GM21529 (cell line): ENCODE measurements at regions not wholly inside any gene's neighbourhood (a gene's known extent, or its start where the extent isn't known, plus 50 kb on each side); places are given as distances from the start of the nearest gene placed in this dataset.
"Not testable (repeated sequence)": the region's sequence is repeated elsewhere in the genome, so short reads cannot be mapped to it uniquely, and the experiment has no call there.

Experiments used
- ATAC-seq: cut with Tn5 transposase; IDR thresholded peaks from one replicate; pipeline ENCODE4 v1.9.1; 2021; ENCODE audit not compliant: unreplicated experiment

DNA sequence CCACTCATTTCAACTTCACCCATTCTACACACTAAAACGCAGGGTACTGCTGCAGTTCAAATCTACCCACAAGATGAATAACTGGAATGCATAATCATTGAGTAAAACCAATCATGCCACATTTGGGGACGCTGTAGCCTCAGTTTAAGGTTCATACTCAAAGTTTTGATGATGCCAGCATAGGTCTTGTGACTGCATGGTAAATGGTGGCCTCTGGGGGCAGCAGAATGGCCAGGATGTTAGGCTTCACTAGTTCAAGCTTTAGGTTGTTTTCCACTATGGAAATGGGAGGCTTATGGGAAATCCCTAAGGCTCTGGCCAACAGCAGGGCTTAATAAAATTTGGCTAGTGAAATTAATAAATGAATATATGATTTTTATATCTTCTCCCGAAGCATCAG lies 104.3 kb upstream of the TSC22D2 start:
- ATAC-seq = no peak

DNA sequence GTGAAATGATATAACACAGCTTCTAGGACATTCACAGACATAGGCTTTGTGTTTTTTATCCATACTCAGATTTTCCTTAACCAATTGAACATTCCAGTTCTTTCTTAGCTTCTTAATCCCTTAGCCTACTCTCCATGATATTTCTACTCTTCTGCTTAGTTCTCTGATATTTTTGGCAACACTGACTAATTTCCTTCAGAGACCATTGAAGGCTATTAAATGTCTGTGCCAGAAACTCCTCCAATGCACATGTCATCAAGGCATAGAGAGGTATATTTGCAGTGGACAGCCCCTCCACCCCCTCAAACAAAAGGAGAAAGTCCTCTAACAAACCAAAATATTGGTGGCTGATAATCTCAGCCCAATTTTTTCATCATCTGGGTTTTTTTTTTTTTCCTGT lies 105.9 kb upstream of the TSC22D2 start:
- ATAC-seq = no peak

DNA sequence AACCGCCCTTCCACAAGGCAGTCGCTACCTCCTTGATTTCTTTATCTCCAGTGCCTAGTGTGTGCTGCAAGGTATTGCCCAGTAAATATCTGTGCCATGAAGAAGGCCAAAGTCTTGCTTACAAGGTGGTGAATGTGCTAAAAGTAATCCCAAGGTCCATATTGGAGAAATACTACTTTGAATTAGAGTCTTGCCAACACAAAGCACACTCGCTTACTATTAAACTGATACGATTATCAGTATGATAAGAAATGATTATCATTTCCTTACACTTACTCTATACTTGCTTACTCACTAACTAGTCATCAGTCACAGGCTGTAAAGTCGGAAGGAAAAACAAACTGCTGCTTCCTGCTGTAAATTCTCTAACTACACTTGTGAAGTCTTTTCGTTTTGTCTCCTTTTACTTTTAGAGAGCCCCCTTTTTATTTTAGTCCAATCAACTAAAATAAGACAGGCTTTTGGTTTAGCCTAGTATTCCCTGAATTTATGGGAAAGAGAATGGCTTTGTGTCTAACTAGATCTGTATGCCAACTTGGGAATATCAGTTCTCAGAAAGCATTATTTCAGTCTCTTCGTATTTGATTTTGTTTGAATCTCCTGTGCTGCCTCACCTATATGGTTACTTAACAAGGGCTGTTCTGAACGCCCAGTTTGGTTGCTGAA lies 107.1 kb upstream of the TSC22D2 start:
- ATAC-seq = no peak

DNA sequence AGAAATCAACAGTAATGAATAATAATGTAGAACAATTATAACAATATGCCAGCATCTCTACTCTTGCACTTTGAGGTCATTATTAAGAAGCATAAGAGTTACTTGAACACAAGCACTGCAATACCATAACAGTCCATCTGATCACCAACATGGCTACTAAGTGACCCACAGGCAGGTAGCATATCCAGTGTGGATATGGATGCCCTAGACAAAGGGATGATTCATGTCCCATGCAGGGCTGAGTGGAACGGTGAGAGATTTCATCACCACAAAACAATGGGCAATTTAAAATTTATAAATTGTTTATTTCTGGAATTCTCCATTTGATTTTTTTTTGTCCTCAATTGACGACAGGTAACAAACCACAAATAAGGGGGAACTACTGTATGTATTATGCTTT lies 107.7 kb upstream of the TSC22D2 start:
- ATAC-seq = no peak

DNA sequence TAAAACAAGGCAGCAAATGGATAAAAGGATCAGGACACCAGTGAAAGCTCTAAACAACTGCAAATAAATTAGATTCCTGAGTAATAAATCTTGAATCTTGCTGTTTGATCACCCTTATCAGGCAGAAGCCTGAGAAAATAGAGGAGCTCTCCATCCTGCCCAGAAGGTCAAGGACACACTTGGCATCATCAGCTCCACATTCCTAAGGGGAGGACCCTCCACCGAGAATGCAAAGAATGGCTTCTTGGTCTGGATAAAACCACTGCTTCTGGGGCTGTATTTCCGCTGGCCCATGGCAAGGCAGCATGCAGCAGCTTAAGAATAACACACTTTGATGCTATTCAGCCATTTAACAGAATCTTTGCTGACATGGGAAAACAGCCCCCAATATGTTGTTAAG lies 108.9 kb upstream of the TSC22D2 start:
- no peak for ATAC-seq

DNA sequence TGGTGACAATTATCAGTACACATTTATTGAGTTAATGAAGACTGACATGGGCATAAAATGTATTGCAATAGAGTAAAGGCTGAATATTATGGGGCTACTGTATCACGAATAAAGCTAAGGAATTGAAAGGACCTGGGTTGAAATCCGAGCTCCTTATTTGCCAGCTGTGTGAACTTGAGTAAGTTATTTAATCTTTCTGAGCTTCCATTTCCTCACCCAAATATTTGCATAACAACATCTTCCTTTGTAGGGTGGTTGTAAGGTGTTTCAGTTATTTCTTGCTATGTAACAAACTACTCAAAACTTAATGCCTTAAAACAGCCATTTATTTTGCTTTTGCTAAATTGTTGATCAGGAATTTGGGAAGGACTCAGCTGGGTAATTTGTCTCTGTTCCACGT lies 111.1 kb upstream of the TSC22D2 start:
- ATAC-seq = no peak

DNA sequence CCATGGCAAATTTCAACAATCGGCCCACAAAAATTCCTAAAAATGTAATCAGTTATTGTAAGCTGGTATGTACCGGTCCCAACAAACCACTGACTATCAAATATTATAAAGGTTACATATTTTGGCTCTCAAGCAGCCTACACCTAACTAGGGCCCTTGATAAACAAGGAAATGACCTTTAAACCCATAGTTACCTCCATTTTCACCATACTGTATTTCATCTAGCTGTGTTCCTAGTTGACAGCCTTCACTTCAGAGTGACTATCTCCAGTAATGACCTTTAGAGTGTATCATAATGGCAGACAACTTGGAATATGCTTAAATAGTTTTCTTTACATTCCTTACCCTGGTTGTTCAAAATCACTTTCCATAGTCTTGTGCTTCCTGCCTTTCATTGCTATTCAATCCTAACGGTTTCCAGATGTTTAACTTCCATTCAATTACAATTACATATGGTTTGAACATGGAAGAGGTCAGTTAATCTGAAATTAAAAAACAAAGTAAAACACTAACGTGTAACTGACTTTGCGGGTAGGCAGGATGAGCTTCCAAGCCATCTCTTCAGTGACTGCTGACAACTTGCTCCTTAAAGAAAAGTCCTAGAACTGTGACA lies 111.9 kb upstream of the TSC22D2 start:
- ATAC-seq = no peak

DNA sequence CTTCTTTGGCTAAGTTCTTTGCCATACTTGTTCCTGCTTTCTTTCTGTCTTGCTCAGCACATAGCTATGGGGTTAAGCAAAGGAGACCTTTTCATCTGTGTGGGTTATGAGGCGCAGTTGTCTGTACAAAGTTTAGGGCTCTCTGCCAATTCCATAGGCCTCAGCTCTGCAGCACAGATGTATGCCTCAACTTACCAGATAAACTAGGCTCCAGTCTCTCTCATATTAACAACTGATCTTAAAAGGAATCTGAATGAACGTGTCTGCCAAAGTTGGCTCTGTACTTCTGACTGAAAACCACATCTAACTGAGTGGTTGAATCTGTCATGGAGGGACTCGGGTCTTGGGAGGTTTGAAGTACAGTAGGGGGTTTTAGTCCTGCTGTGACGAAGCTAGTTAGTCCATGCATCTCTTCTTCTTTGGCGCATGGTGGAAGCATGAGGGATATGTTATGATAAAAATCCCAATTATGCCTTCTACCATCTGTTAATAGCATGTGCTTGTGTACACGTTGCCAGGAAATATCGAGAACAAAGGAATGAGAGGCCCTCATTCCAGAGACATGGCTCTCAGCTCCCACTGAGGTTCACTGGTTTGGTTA lies 114.6 kb upstream of the TSC22D2 start:
- no peak for ATAC-seq

DNA sequence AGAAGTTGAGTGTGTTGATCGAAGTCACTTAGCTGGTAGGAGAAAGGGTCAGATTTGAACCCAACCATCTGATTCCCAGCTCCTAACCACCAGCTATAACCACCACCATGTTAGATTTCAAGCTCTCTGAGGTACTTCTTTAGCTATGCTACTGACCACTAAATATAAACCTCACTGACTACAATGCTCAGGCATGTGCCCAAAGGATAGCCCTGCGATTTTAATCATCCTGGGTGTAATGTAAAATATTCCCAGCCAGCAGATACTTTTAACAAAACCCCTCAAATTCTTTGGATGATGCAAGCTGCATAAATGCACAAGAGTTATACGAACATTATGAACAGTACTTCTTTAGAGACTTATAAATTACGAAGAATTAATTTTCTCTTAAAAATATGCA lies 115.2 kb upstream of the TSC22D2 start:
- ATAC-seq = no peak

DNA sequence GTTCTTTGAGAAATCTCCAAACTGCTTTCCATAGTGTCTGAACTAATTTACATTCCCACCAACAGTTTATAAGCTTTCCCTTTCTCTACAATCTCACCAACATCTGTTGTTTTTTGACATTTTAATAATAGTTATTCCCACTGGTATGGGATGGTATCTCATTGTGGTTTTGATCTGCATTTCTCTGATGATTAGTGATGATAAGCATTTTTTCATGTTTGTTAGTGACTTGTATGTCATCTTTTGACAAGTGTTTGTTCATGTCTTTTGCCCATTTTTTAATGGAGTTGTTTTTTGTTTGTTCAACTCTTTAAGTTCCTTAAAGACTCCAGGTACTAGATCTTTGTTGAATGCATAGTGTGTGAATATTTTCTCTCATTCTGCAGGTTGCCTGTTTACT lies 116.6 kb upstream of the TSC22D2 start:
- no peak for ATAC-seq

DNA sequence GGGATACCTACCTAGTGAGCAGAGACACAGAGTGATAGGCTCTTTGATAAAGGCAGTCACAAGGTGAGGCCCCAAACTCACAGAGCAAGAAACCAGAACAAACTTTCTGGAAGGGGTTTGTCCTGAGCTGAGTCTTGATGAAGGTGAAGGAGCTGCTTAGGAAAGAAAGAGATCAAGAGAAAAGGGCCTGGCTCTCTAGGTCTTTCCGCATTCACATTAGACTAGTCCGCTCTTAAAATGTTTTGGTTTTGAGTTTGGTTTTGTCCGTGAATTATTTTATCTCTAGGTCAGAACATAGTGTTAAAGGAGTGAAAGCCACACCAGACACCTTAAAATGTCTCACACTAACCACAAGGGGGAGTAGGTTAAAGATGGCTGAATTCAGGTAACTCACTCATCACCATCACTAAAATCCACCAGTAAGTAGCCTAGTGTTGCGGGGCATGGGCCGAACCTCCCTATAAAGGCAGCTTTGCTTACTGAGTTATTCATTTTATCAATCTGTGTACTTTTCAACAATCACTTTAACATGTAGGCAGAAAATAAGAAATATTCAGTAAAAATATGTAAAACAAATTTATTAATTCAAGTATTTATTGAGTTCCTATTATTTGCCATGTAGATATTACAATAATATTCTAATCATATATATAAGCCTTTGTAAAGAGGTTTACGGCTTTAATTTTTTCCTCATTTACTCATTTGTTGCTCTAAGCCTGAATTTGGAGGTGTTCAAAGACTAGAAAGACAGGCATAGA lies 121.5 kb upstream of the TSC22D2 start:
- ATAC-seq = peak; percentile 86

DNA sequence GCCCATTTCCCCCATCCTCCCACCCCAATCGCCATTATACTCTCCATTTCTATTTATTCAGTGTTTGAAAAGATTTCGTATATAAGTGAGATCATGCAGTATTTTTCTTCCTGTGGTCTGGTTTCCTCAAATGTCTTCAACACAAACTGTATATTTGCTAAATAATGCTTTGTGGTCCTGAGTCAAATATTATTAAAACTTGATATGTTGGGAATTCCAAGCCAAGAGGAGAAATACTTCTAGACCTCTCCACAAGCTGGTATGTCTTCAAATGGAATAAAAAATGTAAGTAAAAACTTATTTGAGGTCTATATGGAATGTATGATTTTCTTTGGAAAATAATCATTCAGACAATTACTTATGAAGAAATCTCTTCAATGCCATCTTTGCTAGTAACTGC lies 122.5 kb upstream of the TSC22D2 start:
- ATAC-seq = no peak

DNA sequence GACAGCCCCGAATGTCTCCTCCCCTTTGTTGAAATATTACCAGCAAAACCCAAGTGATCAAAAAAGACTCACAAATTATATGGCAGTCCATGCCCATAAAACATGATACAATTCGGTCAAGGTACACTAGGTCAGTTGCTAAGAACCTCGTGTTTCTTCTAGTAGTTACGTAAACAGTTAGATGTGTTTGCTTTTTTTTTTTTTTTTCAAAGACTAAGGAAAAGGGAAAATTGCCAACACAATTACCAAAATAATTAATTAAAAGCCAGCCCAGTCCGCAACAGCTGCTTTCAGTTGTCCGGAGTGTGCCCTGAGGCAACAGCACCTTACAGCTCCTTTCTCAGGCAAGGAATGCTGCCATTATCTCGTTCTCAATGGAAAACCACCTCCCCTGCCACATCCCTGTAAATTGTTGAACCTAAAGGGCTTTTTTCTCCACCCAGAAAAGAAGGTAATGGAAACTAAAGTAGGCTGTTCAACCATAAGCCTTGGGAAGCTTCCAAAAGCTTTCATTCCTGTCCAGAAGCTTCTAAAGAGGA lies 129.2 kb upstream of the TSC22D2 start:
- ATAC-seq = no peak

DNA sequence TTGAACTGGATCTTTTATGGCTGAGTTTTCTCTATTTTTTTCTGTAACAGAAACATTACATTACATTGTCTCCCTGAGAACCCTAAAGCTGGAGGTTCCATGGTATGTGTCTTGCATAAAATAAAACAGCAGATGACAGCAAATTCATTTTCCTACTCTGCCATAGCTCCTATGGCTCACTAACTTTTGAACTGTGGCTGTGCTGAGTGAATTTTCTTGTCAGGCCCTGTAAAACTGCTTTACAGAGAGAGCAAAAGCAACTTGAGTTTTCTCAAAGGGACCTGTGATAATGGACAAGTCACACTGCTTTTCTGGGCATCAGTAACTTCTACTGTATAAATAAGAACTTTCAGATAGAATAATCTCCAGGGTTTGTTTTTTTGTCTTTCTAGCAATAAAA lies 129.9 kb upstream of the TSC22D2 start:
- ATAC-seq = no peak

DNA sequence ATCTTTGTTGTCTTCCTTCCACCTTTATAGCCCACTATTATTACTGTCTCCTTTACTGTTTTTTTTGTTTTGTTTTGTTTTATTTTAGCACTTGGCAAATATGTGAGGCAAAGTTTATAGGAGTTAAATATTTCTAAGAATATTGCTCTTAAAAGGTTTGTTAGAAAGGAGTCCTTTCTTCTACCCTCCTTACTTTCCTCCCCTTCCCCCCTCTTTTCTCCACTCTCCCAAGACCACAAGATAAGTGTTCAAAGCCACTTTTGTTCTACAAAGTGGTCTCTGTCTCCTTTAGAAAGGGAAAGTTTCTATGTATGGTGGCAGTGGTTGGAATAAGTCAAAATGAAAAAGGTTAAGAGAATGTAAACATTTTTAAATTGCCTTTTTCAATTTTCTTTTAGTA lies 130.7 kb upstream of the TSC22D2 start:
- no peak for ATAC-seq

DNA sequence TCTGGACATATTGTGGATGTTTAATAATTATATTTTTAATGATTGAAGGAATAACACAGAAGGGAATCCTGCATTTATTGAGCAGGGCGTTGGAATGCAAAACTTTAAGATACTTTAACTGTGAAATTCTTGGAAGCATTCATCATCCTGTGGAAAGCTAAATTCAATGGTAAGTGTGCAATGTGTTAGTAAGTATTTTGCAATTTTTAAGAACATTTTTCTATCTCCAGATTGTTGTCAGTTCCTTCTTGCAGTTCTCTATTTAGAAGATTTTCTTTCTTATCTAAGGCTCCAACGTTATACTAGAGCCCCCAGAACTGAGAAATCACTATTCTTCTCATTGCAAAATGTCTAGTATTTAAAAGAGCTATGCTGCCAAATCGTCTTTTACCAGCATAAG lies 132.2 kb upstream of the TSC22D2 start:
- no peak for ATAC-seq

DNA sequence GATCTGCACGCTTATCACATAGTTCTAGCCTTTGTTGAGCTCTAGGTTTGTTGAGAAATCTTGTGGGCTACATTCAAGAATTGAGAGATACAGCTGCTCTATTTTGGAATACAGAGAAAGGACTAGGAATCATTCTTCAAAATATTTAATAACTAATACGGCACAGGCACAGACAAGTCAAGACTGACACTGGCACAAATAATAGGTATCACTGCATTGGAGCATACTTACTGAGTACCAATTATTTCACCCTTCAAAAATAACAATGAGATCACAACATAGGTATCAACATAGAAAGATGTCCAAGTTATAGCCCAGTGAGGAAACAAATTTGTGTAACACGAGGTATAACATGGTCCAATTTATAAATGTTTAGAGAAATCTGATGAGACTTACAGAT lies 133.7 kb upstream of the TSC22D2 start:
- ATAC-seq = no peak

DNA sequence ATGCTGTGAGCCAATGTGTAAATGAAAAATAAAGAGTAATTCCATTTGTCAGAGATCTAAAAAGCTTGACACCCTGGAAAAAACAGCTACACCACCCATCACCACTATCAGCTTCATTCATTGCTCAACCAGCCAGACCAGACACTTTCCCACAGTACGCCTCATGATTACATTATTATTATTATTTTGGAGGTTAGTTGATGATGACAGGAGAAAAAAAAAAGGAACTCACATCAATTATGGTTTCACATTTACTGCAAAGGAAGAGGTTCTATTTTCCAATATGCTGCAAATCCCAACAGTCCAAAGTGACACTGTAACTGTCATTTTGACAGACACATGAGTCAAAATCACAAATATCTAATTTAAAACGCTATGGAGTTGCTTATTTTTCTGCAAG lies 134.7 kb upstream of the TSC22D2 start:
- no peak for ATAC-seq

DNA sequence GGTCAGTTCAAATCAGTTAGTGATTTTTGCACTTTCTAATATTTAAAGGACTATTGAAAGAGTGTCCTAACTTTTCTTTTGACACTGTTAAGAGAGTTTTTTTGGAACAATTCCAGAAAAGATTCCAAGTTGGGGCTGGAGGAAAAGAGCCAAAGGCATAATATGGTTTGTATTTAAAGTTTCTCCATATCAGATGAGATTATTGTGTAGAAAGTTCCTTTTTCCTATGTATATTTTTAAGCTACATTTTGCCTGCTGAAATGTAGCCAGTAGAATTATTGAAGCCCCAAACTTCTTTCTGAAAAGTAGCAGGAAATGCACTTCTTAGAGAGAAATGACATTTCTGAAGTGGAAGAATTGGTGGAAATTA lies 136.5 kb upstream of the TSC22D2 start:
- ATAC-seq = no peak

DNA sequence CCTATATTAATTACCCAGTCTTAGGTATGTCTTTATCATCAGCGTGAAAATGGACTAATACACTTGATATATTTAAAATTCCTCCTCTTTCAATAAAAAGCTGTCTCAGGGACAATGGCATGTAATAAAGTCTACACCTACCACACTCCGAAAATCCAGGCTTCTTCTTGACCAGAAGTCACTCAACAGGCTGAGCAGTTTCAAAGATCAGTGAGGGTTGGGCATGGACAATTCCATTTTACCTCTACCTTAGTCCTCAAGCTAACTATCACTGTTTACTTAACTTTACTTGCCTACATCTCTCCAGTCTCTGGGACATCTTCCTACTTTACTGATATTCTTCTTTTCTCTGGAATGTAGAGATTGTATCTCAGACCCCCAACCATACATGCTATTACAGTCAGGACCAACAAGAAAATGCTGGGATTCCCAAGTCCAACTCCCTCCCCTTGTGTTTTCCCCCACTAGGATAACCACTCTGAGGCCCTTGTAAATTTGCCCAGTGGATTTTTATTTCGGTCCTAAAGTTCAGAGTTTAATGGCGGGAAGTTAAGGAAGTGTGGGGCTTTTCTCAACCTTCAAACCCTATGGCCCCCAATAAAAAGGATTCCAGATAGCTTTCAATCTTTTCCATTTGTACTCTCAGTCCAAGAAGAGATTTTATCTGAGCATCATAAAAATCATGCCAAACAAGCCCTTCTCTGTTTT lies 137.1 kb upstream of the TSC22D2 start:
- no peak for ATAC-seq

DNA sequence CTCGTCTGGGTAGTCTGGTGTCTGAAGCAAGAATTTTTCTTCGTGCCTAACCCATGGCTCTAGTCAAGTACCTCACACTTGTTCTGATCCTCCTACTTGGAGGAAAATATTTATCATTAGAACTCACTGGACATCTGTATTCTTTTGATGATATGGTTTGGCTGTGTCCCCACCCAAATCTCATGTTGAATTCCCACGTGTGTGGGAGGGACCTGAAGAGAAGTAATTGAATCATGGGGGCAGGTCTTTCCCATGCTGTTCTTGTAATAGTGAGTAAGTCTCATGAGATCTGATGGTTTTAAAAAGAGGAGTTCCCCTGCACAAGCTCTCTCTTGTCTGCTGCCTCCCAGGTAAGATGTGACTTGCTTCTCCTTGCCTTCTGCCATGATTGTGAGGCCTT lies 137.7 kb upstream of the TSC22D2 start:
- not testable (repeated sequence) for ATAC-seq
